ENCODE measurements at regions not wholly inside any gene's neighbourhood (a gene's known extent, or its start where the extent isn't known, plus 50 kb on each side); places are given as distances from the start of the nearest gene placed in this dataset.

GRCh38 chr7:17497136-17497535, 198.7 kb downstream of the AHR start:
- H3K27ac ChIP-seq (ENCODE audit: low read length): no peak overlapping the region
- H3K79me2 ChIP-seq (ENCODE audit: low read length): no peaks in the 10 kb centered on the region
- H4K20me1 ChIP-seq (ENCODE audit: insufficient read depth, low read length): no peaks in the 10 kb centered on the region; the same call in 1 of the 2 replicates
- TF ChIP-seq EZH2phosphoT487 (IDR thresholded peaks at IDR 0.05; ENCODE audit: low read depth): no peak
- TF ChIP-seq, protein P1, sequence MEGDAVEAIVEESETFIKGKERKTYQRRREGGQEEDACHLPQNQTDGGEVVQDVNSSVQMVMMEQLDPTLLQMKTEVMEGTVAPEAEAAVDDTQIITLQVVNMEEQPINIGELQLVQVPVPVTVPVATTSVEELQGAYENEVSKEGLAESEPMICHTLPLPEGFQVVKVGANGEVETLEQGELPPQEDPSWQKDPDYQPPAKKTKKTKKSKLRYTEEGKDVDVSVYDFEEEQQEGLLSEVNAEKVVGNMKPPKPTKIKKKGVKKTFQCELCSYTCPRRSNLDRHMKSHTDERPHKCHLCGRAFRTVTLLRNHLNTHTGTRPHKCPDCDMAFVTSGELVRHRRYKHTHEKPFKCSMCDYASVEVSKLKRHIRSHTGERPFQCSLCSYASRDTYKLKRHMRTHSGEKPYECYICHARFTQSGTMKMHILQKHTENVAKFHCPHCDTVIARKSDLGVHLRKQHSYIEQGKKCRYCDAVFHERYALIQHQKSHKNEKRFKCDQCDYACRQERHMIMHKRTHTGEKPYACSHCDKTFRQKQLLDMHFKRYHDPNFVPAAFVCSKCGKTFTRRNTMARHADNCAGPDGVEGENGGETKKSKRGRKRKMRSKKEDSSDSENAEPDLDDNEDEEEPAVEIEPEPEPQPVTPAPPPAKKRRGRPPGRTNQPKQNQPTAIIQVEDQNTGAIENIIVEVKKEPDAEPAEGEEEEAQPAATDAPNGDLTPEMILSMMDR (IDR thresholded peaks at IDR 0.05; ENCODE audit: low read depth, low read length): no peak
- H3K36me3 ChIP-seq (replicated peaks; ENCODE audit: low read depth, low read length): no peaks in the 10 kb centered on the region
- no peaks in the 10 kb centered on the region for H3K27me3 ChIP-seq (ENCODE audit: low read depth, low read length)
- no peak overlapping the region for H3K4me3 ChIP-seq (ENCODE audit: low read length)
- H2AFZ ChIP-seq (ENCODE audit: low read depth, low read length): no peak overlapping the region
- H3K9me3 ChIP-seq (ENCODE audit: insufficient read depth, low read length): no peaks in the 10 kb centered on the region
- no peak overlapping the region for H3K9ac ChIP-seq (ENCODE audit: low read length)
- H3K4me1 ChIP-seq (ENCODE audit: low read length): peaks cover 34% of the 10 kb centered on the region
- H3K4me2 ChIP-seq (ENCODE audit: low read length): no peak overlapping the region

DNA sequence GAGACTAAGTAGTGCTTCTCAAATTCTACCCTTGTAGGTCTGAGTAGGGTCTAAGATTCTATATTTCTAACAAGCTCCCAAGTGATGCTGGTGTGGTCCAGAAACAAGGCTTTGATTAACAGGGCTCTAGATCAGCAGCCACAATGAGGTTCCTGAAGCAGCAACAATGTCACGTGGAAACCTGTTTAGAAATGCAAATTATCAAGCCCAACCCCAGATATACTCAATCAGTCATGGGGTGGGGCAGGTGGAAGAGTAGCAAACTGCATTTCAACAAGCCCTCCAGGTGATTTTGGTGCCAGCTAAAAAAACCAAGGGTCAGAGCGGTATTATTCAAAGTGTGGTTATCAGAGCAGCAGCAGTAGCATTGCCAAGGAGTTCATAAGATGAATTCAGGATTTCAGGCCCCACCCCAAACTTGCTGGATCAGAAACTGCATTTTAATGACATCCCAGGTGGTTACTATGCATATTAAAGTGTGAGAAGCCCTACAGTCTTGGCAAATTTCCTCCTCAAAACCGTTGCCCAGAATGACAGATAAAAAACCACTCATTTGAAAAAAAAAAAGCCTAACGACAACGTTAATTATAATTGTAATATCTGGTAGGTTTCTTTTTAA, 199.2 kb downstream of the AHR start:
- TF ChIP-seq, protein P1 (IDR thresholded peaks at IDR 0.05; ENCODE audit: low read depth, low read length): no peak
- TF ChIP-seq EZH2phosphoT487 (IDR thresholded peaks at IDR 0.05; ENCODE audit: low read depth): no peak
- Histone ChIP-seq H3K9me3 (ENCODE audit: insufficient read depth, low read length) (no peaks in the 10 kb centered on the region), H2AFZ (ENCODE audit: low read depth, low read length) (no peak overlapping the region), H3K4me3 (ENCODE audit: low read length) (no peak overlapping the region), H3K27me3 (ENCODE audit: low read depth, low read length) (no peaks in the 10 kb centered on the region), H3K79me2 (ENCODE audit: low read length) (no peaks in the 10 kb centered on the region), H3K36me3 (replicated peaks; ENCODE audit: low read depth, low read length) (no peaks in the 10 kb centered on the region), H4K20me1 (ENCODE audit: insufficient read depth, low read length) (no peaks in the 10 kb centered on the region; the same call in 1 of the 2 replicates), H3K9ac (ENCODE audit: low read length) (no peak overlapping the region), H3K4me1 (ENCODE audit: low read length) (peaks cover 29% of the 10 kb centered on the region), H3K27ac (ENCODE audit: low read length) (no peak overlapping the region), H3K4me2 (ENCODE audit: low read length) (peak overlapping the region; percentile 34; the same call in 1 of the 2 replicates)

- Histone ChIP-seq H3K4me1 (ENCODE audit: low read length) (peaks cover 27% of the 10 kb centered on the region), H3K9ac (ENCODE audit: low read length) (no peak overlapping the region), H2AFZ (ENCODE audit: low read depth, low read length) (no peak overlapping the region), H3K36me3 (replicated peaks; ENCODE audit: low read depth, low read length) (peaks cover under 1% of the 10 kb centered on the region), H4K20me1 (ENCODE audit: insufficient read depth, low read length) (no peaks in the 10 kb centered on the region), H3K4me2 (ENCODE audit: low read length) (peak overlapping the region; percentile 34; the same call in 1 of the 2 replicates), H3K79me2 (ENCODE audit: low read length) (no peaks in the 10 kb centered on the region), H3K27me3 (ENCODE audit: low read depth, low read length) (no peaks in the 10 kb centered on the region), H3K27ac (ENCODE audit: low read length) (no peak overlapping the region), H3K9me3 (ENCODE audit: insufficient read depth, low read length) (no peaks in the 10 kb centered on the region), H3K4me3 (ENCODE audit: low read length) (no peak overlapping the region)
- TF ChIP-seq, protein P1 (IDR thresholded peaks at IDR 0.05; ENCODE audit: low read depth, low read length): no peak
- no peak for TF ChIP-seq EZH2phosphoT487 (IDR thresholded peaks at IDR 0.05; ENCODE audit: low read depth)
Observed at GRCh38 chr7:17498230-17498629, 199.8 kb downstream of the AHR start.

DNA sequence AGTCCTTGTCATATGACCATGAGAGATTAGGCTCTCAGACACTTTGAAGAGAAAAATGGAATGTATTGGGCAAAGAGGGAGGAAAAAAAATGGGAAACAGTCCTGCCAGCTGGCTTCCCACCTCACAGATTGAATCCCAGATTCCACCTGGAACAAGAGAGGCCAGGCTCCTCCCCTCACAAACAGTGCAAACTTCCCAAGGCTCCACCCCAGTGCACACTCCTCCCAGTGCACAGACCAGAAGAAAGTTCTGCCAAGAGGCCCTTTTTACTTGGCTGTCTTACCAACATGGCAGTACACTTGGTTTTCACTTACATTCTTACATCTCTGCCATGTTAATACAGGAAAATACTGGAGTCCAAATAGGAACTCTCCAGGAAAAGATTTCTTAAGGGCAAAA, 202.3 kb downstream of the AHR start:
- Histone ChIP-seq H3K79me2 (ENCODE audit: low read length) (no peaks in the 10 kb centered on the region), H3K4me2 (ENCODE audit: low read length) (no peak overlapping the region), H3K27ac (ENCODE audit: low read length) (no peak overlapping the region), H4K20me1 (ENCODE audit: insufficient read depth, low read length) (no peaks in the 10 kb centered on the region), H3K9me3 (ENCODE audit: insufficient read depth, low read length) (no peaks in the 10 kb centered on the region), H3K27me3 (ENCODE audit: low read depth, low read length) (no peaks in the 10 kb centered on the region), H3K9ac (ENCODE audit: low read length) (no peak overlapping the region), H3K4me1 (ENCODE audit: low read length) (peaks cover 37% of the 10 kb centered on the region), H2AFZ (ENCODE audit: low read depth, low read length) (no peak overlapping the region), H3K4me3 (ENCODE audit: low read length) (no peak overlapping the region), H3K36me3 (replicated peaks; ENCODE audit: low read depth, low read length) (peaks cover 5% of the 10 kb centered on the region)
- no peak for TF ChIP-seq EZH2phosphoT487 (IDR thresholded peaks at IDR 0.05; ENCODE audit: low read depth)
- TF ChIP-seq, protein P1 (IDR thresholded peaks at IDR 0.05; ENCODE audit: low read depth, low read length): no peak
